Activated CD4-positive, CD25-positive, alpha-beta regulatory T cell treated with anti-CD3 and anti-CD28 coated beads, Interleukin-2, amount 50 U/mL, for 24 hours (primary cell): ENCODE measurements at regions not wholly inside any gene's neighbourhood (a gene's known extent, or its start where the extent isn't known, plus 50 kb on each side); places are given as distances from the start of the nearest gene placed in this dataset.
"Not testable (repeated sequence)": the region's sequence is repeated elsewhere in the genome, so short reads cannot be mapped to it uniquely, and the experiment has no call there.

Experiments
- ATAC-seq, 2 donors: fragments of 150-1000 bp; cut with Tn5 transposase; one replicate each; pipeline ENCODE4 v1.10.0; 2021; ENCODE audit warnings: mild to moderate bottlenecking in 1 of 2, moderate library complexity in 1 of 2

- ATAC-seq: not testable (repeated sequence)
These were observed 140.9 kb downstream of the LIG4 start for GRCh38 chr13:108074429-108074828.

GRCh38 chr13:108070925-108071324 lies 144.4 kb downstream of the LIG4 start:
- no peak for ATAC-seq

GRCh38 chr13:108070491-108070890 lies 144.8 kb downstream of the LIG4 start:
- no peak for ATAC-seq

GRCh38 chr13:108069521-108070210 lies 145.7 kb downstream of the LIG4 start:
- no peak for ATAC-seq

- ATAC-seq: not testable (repeated sequence)
These were observed 151.0 kb downstream of the LIG4 start for GRCh38 chr13:108064372-108064771.

- no peak for ATAC-seq
These were observed 155.2 kb downstream of the LIG4 start for GRCh38 chr13:108060111-108060510.

GRCh38 chr13:108056278-108056677 lies 159.1 kb downstream of the LIG4 start:
- no peak for ATAC-seq

- no peak for ATAC-seq
These were observed 166.1 kb downstream of the LIG4 start for GRCh38 chr13:108049211-108049610.

GRCh38 chr13:108044954-108045353 lies 170.4 kb downstream of the LIG4 start:
- ATAC-seq: no peak

- ATAC-seq: not testable (repeated sequence)
These were observed 172.5 kb downstream of the LIG4 start for GRCh38 chr13:108042866-108043265.

GRCh38 chr13:108037348-108037747 lies 178.0 kb downstream of the LIG4 start:
- no peak for ATAC-seq

- ATAC-seq: no peak
These were observed 178.9 kb downstream of the LIG4 start for GRCh38 chr13:108036411-108036932.

GRCh38 chr13:108034909-108035410 lies 180.4 kb downstream of the LIG4 start:
- ATAC-seq: no peak

- ATAC-seq: no peak
These were observed 181.3 kb downstream of the LIG4 start for GRCh38 chr13:108033800-108034707.

- no peak for ATAC-seq
These were observed 183.5 kb downstream of the LIG4 start for GRCh38 chr13:108031865-108032264.

- no peak for ATAC-seq
These were observed 184.6 kb downstream of the LIG4 start for GRCh38 chr13:108030769-108031168.

- no peak for ATAC-seq
These were observed 188.5 kb downstream of the LIG4 start for GRCh38 chr13:108026680-108027410.

- no peak for ATAC-seq
These were observed 195.3 kb downstream of the LIG4 start for GRCh38 chr13:108020027-108020426.

- ATAC-seq: no peak
These were observed 196.9 kb downstream of the LIG4 start for GRCh38 chr13:108018371-108018870.

GRCh38 chr13:108006619-108007018 lies 208.7 kb downstream of the LIG4 start:
- ATAC-seq: no peak

- no peak for ATAC-seq
These were observed 210.1 kb downstream of the LIG4 start for GRCh38 chr13:108005231-108005630.

GRCh38 chr13:108003626-108004025 lies 211.7 kb downstream of the LIG4 start:
- ATAC-seq: no peak

- no peak for ATAC-seq
These were observed 214.3 kb downstream of the LIG4 start for GRCh38 chr13:108000998-108001397.
